ENCODE measurements at regions not wholly inside any gene's neighbourhood (a gene's known extent, or its start where the extent isn't known, plus 50 kb on each side); places are given as distances from the start of the nearest gene placed in this dataset.

- no peak for TF ChIP-seq POLR2AphosphoS5 (IDR thresholded peaks at IDR 0.05)
- no peak for TF ChIP-seq CTCF (IDR thresholded peaks at IDR 0.05 in 8 of 11, conservative IDR thresholded peaks at IDR 0.05 in 3 of 11)
- no peak for TF ChIP-seq POLR2A (IDR thresholded peaks at IDR 0.05)
- Histone ChIP-seq H3K27ac (no peak overlapping the region), H3K36me3 (no peaks in the 10 kb centered on the region), H3K9me3 (no peaks in the 10 kb centered on the region), H3K4me1 (no peaks in the 10 kb centered on the region), H3K4me3 (no peak overlapping the region), H3K27me3 (replicated peaks in 1 of 7) (no peaks in the 10 kb centered on the region)
- DNase-seq: no peak
- intact Hi-C loops (cut with DNase I; ENCODE audit: low total_unique reads): no loop called here
- 84 to 93% (median 88%) methylated on average over 6 of the region's 6 CpGs for WGBS, 5 donors
Measured at GRCh38 chr9:119500072-119500771, 131.0 kb upstream of the BRINP1 start.

GRCh38 chr9:119487118-119487827 lies 118.0 kb upstream of the BRINP1 start:
- no peak for DNase-seq
- no peak overlapping the region for H3K27ac ChIP-seq
- H3K4me1 ChIP-seq: no peaks in the 10 kb centered on the region
- TF ChIP-seq POLR2A (IDR thresholded peaks at IDR 0.05) (no peak), CTCF (IDR thresholded peaks at IDR 0.05 in 8 of 11, conservative IDR thresholded peaks at IDR 0.05 in 3 of 11) (no peak), POLR2AphosphoS5 (IDR thresholded peaks at IDR 0.05) (no peak)
- H3K36me3 ChIP-seq: no peaks in the 10 kb centered on the region
- H3K27me3 ChIP-seq (replicated peaks in 1 of 7): no peaks in the 10 kb centered on the region
- no peaks in the 10 kb centered on the region for H3K9me3 ChIP-seq
- intact Hi-C loops (cut with DNase I; ENCODE audit: low total_unique reads): no loop called here
- WGBS, 5 donors: 53 to 72% (median 68%) methylated on average over 6 of the region's 6 CpGs
- no peak overlapping the region for H3K4me3 ChIP-seq

GRCh38 chr9:119483153-119483552 lies 113.9 kb upstream of the BRINP1 start:
- Histone ChIP-seq H3K27ac (no peak overlapping the region), H3K9me3 (no peaks in the 10 kb centered on the region), H3K4me1 (no peaks in the 10 kb centered on the region), H3K27me3 (replicated peaks in 1 of 7) (no peaks in the 10 kb centered on the region), H3K36me3 (no peaks in the 10 kb centered on the region), H3K4me3 (no peak overlapping the region)
- DNase-seq: no peak
- TF ChIP-seq CTCF (IDR thresholded peaks at IDR 0.05 in 8 of 11, conservative IDR thresholded peaks at IDR 0.05 in 3 of 11) (no peak), POLR2A (IDR thresholded peaks at IDR 0.05) (no peak), POLR2AphosphoS5 (IDR thresholded peaks at IDR 0.05) (no peak)
- intact Hi-C loops (cut with DNase I; ENCODE audit: low total_unique reads): no loop called here

- Histone ChIP-seq H3K4me1 (no peaks in the 10 kb centered on the region), H3K36me3 (no peaks in the 10 kb centered on the region), H3K27me3 (replicated peaks in 1 of 7) (no peaks in the 10 kb centered on the region), H3K9me3 (peaks cover 0 to 12% (median 0%) of the 10 kb centered on the region in 8 donors), H3K27ac (no peak overlapping the region), H3K4me3 (no peak overlapping the region)
- 83 to 100% (median 86%) methylated on average over 2 to 7 of the region's 7 CpGs for whole genome bisulfite sequencing, 5 donors
- DNase-seq: no peak
- intact Hi-C loops (cut with DNase I; ENCODE audit: low total_unique reads): no loop called here
- TF ChIP-seq POLR2A (IDR thresholded peaks at IDR 0.05) (no peak), POLR2AphosphoS5 (IDR thresholded peaks at IDR 0.05) (no peak), CTCF (IDR thresholded peaks at IDR 0.05 in 8 of 11, conservative IDR thresholded peaks at IDR 0.05 in 3 of 11) (no peak)
Measured at GRCh38 chr9:119477197-119477596, 108.0 kb upstream of the BRINP1 start.

All from spleen (tissue), 11 donors.